PC-9 (cell line): ENCODE measurements at regions not wholly inside any gene's neighbourhood (a gene's known extent, or its start where the extent isn't known, plus 50 kb on each side); places are given as distances from the start of the nearest gene placed in this dataset.

Experiments used
- CTCF ChIP-seq: fragments of 200-600 bp; sonication (generic); conservative IDR thresholded peaks from 2 replicates; pipeline ENCODE4 v1.6.1; 2017; ENCODE audit warnings: mixed run types, antibody characterized with exemption, mild to moderate bottlenecking, moderate library complexity
- EZH2 ChIP-seq: fragments of 200-600 bp; sonication (generic); IDR thresholded peaks from 2 replicates; pipeline ENCODE4 v1.8.0; 2017; ENCODE audit warnings: antibody characterized with exemption, low read depth

- TF ChIP-seq CTCF, result no peak
- no peak for TF ChIP-seq EZH2
Observed at GRCh38 chr2:19282305-19282704, 76.1 kb downstream of the OSR1 start.
